ENCODE measurements at regions not wholly inside any gene's neighbourhood (a gene's known extent, or its start where the extent isn't known, plus 50 kb on each side); places are given as distances from the start of the nearest gene placed in this dataset.

DNA sequence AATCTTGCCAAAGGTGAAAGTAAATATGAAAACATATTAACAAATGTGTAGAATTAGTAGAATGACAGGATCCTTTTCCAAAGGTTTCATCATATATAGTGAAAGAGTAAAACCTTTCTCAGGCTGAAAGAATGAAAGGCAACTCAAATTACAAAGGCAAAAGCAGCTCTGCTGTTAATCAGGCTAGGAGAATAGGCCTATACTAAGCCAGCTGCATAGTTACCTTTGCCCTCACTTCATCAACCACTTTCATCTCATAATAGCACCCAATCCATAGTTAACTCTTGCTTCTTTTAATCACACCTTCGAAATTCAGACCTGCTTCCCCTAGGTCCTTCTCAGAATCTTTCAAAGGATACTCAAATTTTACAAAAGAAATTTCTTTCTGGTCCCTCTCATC is 1167.6 kb upstream of the ATXN8OS start:
- 0% methylated on average over 1 of the region's 1 CpG for WGBS (ENCODE audit: insufficient coverage, low coverage, missing lambda C conversion rate)
- no peaks in the 10 kb centered on the region for H3K79me2 ChIP-seq (ENCODE audit: control insufficient read depth, insufficient read depth, low read length)
- in situ Hi-C loops (cut with MboI) (no loop called here), intact Hi-C loops (cut with micrococcal nuclease) (no loop called here)
- H3K27me3 ChIP-seq (ENCODE audit: control insufficient read depth in 2 of 2, insufficient read depth in 2 of 2, low read length in 2 of 2) = no peaks in the 10 kb centered on the region
- CTCF ChIA-PET (ENCODE audit: low intra/inter-chr PET ratio) = no interaction called here
- H3K9me3 ChIP-seq (replicated peaks; ENCODE audit: control insufficient read depth, insufficient read depth, low read depth, low read length) = no peaks in the 10 kb centered on the region
- no peak overlapping the region for H3K4me3 ChIP-seq
- FAIRE-seq = no peak
- no peak for DNase-seq (ENCODE audit: extremely low read depth in 1 of 4, low spot score in 3 of 4)
- POLR2A ChIA-PET = no interaction called here
- H3K4me2 ChIP-seq (ENCODE audit: insufficient read depth, low read length) = no peak overlapping the region
- H3K27ac ChIP-seq (ENCODE audit: extremely low read depth, low read depth, low read length) = no peak overlapping the region
- H3K36me3 ChIP-seq (ENCODE audit: control insufficient read depth, insufficient read depth, low read length) = no peaks in the 10 kb centered on the region
- no TSS peak for BruUV-seq (replicated peaks)
- TF ChIP-seq, protein P1, sequence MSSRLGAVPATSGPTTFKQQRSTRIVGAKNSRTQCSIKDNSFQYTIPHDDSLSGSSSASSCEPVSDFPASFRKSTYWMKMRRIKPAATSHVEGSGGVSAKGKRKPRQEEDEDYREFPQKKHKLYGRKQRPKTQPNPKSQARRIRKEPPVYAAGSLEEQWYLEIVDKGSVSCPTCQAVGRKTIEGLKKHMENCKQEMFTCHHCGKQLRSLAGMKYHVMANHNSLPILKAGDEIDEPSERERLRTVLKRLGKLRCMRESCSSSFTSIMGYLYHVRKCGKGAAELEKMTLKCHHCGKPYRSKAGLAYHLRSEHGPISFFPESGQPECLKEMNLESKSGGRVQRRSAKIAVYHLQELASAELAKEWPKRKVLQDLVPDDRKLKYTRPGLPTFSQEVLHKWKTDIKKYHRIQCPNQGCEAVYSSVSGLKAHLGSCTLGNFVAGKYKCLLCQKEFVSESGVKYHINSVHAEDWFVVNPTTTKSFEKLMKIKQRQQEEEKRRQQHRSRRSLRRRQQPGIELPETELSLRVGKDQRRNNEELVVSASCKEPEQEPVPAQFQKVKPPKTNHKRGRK (tag; IDR thresholded peaks at IDR 0.05) = no peak
- TF ChIP-seq ZBTB26 (CRISPR knock-in tag; IDR thresholded peaks at IDR 0.05) (no peak), XRCC3 (IDR thresholded peaks at IDR 0.05) (no peak), ZBTB9 (CRISPR knock-in tag; IDR thresholded peaks at IDR 0.05) (no peak)
- ATAC-seq = no peak
- H4K20me1 ChIP-seq (replicated peaks; ENCODE audit: control insufficient read depth, insufficient read depth, low read length) = no peaks in the 10 kb centered on the region
- H3K4me1 ChIP-seq (replicated peaks in 1 of 2; ENCODE audit: control insufficient read depth in 2 of 2, insufficient read depth in 2 of 2, low read length in 2 of 2) = no peaks in the 10 kb centered on the region
- no peak overlapping the region for H3K9ac ChIP-seq (ENCODE audit: insufficient read depth in 1 of 2, low read depth in 2 of 2, low read length in 2 of 2)
- no peaks in the 10 kb centered on the region for H3K9me1 ChIP-seq (ENCODE audit: control insufficient read depth, insufficient read depth, low read length)
- no peak overlapping the region for H2AFZ ChIP-seq (ENCODE audit: low read depth, low read length)

Measured in K562 (cell line).